ENCODE measurements at regions not wholly inside any gene's neighbourhood (a gene's known extent, or its start where the extent isn't known, plus 50 kb on each side); places are given as distances from the start of the nearest gene placed in this dataset.

DNA sequence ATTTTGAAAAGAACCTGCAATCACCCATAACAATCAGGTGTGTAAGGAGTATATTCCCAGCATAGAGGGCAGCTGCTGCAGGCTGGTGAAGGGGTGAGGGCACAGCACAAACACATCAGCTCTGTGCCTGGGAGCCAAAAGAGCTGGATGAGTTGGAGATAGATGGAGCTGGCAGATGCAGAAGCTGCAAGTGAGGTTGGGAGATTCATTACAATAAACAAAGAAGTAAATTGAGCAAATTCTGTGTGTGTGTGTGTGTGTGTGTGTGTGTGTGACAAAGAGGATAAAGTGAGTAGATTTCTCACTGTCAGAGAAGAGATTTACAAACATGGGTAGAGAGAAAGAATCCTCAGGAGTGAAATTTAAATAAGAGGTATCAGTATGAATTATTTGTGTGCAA, 994.7 kb downstream of the EPHA3 start:
- intact Hi-C loops (cut with DNase I) = no loop called here
- DNase-seq = no peak
- H3K36me3 ChIP-seq = no peaks in the 10 kb centered on the region
- H3K4me3 ChIP-seq (replicated peaks in 1 of 3) = no peak overlapping the region
- TF ChIP-seq, protein P1, sequence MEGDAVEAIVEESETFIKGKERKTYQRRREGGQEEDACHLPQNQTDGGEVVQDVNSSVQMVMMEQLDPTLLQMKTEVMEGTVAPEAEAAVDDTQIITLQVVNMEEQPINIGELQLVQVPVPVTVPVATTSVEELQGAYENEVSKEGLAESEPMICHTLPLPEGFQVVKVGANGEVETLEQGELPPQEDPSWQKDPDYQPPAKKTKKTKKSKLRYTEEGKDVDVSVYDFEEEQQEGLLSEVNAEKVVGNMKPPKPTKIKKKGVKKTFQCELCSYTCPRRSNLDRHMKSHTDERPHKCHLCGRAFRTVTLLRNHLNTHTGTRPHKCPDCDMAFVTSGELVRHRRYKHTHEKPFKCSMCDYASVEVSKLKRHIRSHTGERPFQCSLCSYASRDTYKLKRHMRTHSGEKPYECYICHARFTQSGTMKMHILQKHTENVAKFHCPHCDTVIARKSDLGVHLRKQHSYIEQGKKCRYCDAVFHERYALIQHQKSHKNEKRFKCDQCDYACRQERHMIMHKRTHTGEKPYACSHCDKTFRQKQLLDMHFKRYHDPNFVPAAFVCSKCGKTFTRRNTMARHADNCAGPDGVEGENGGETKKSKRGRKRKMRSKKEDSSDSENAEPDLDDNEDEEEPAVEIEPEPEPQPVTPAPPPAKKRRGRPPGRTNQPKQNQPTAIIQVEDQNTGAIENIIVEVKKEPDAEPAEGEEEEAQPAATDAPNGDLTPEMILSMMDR (IDR thresholded peaks at IDR 0.05) = no peak
- TF ChIP-seq POLR2A (IDR thresholded peaks at IDR 0.05) = no peak
- H3K9me3 ChIP-seq = no peaks in the 10 kb centered on the region
- no peaks in the 10 kb centered on the region for H3K4me1 ChIP-seq
- H3K27ac ChIP-seq = no peak overlapping the region
- no peaks in the 10 kb centered on the region for H3K27me3 ChIP-seq

DNA sequence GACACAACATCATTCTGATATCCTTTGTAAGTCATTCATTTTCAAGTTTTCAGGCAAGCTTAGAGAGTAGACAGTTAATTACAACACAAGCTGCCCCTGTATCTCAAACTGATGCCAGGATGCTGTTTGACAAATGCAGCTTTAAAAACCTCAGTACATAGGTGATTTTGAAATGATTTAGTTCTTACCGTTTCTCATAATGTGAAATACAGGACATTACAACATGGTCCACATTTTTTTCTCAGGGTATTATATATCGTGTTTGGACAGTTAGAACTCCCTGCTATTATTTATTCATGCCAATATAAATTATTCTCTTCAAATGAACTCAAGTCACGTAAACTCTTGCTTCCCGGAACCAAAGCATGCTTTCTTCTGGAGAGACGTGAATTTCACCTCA, 1013.9 kb downstream of the EPHA3 start:
- no peaks in the 10 kb centered on the region for H3K9me3 ChIP-seq
- H3K4me1 ChIP-seq = no peaks in the 10 kb centered on the region
- H3K36me3 ChIP-seq = no peaks in the 10 kb centered on the region
- no peaks in the 10 kb centered on the region for H3K27me3 ChIP-seq
- no peak overlapping the region for H3K4me3 ChIP-seq (replicated peaks in 1 of 3)
- intact Hi-C loops (cut with DNase I) = no loop called here
- TF ChIP-seq POLR2A (IDR thresholded peaks at IDR 0.05) = no peak
- TF ChIP-seq, protein P1 (IDR thresholded peaks at IDR 0.05) = no peak
- DNase-seq = no peak
- 82 to 88% methylated on average over 5 of the region's 5 CpGs for WGBS, 2 donors
- H3K27ac ChIP-seq = no peak overlapping the region

GRCh38 chr3:90128391-90128790, 1021.0 kb downstream of the EPHA3 start:
- Histone ChIP-seq H3K4me3 (replicated peaks in 1 of 3) (no peak overlapping the region), H3K27ac (no peak overlapping the region), H3K36me3 (no peaks in the 10 kb centered on the region), H3K4me1 (no peaks in the 10 kb centered on the region), H3K27me3 (no peaks in the 10 kb centered on the region), H3K9me3 (no peaks in the 10 kb centered on the region)
- no peak for DNase-seq
- WGBS, 2 donors = 89 to 90% methylated on average over 2 of the region's 2 CpGs
- TF ChIP-seq, protein P1 (IDR thresholded peaks at IDR 0.05) = no peak
- TF ChIP-seq POLR2A (IDR thresholded peaks at IDR 0.05) = no peak
- intact Hi-C loops (cut with DNase I) = no loop called here

GRCh38 chr3:90129730-90130129, 1022.3 kb downstream of the EPHA3 start:
- H3K27me3 ChIP-seq = no peaks in the 10 kb centered on the region
- 69 to 74% methylated on average over 3 of the region's 3 CpGs for WGBS, 2 donors
- H3K27ac ChIP-seq = no peak overlapping the region
- H3K36me3 ChIP-seq = no peaks in the 10 kb centered on the region
- no peaks in the 10 kb centered on the region for H3K4me1 ChIP-seq
- H3K4me3 ChIP-seq (replicated peaks in 1 of 3) = no peak overlapping the region
- H3K9me3 ChIP-seq = no peaks in the 10 kb centered on the region
- intact Hi-C loops (cut with DNase I) = no loop called here
- TF ChIP-seq POLR2A (IDR thresholded peaks at IDR 0.05) = no peak
- TF ChIP-seq, protein P1 (IDR thresholded peaks at IDR 0.05) = no peak
- no peak for DNase-seq

- 30 to 40% methylated on average over 1 of the region's 1 CpG for WGBS, 2 donors
- Histone ChIP-seq H3K9me3 (no peaks in the 10 kb centered on the region), H3K36me3 (no peaks in the 10 kb centered on the region), H3K4me1 (no peaks in the 10 kb centered on the region), H3K27ac (no peak overlapping the region), H3K27me3 (no peaks in the 10 kb centered on the region), H3K4me3 (replicated peaks in 1 of 3) (no peak overlapping the region)
- intact Hi-C loops (cut with DNase I) = no loop called here
- no peak for TF ChIP-seq POLR2A (IDR thresholded peaks at IDR 0.05)
- TF ChIP-seq, protein P1 (IDR thresholded peaks at IDR 0.05) = no peak
- DNase-seq = no peak
These were observed 1024.8 kb downstream of the EPHA3 start for GRCh38 chr3:90132197-90132596.
